Uterus (tissue), 2 donors: ENCODE measurements at regions not wholly inside any gene's neighbourhood (a gene's known extent, or its start where the extent isn't known, plus 50 kb on each side); places are given as distances from the start of the nearest gene placed in this dataset.

Source experiments
- CTCF ChIP-seq, 4 experiments: fragments of 200-600 bp in 2 of 4; fragments of 450-650 bp in 2 of 4; sonication (generic) in 2 of 4; IDR thresholded peaks; one replicate each; pipeline ENCODE4 v1.5.1; 2016 to 2019; ENCODE audit warnings: antibody characterized with exemption in 4 of 4, mild to moderate bottlenecking in 2 of 4, moderate library complexity in 1 of 4
- POLR2A ChIP-seq, 2 donors: fragments of 450-650 bp; IDR thresholded peaks; one replicate each; pipeline ENCODE4 v1.6.1; 2016; ENCODE audit warnings: antibody characterized with exemption in 2 of 2, mild to moderate bottlenecking in 1 of 2, moderate library complexity in 1 of 2

DNA sequence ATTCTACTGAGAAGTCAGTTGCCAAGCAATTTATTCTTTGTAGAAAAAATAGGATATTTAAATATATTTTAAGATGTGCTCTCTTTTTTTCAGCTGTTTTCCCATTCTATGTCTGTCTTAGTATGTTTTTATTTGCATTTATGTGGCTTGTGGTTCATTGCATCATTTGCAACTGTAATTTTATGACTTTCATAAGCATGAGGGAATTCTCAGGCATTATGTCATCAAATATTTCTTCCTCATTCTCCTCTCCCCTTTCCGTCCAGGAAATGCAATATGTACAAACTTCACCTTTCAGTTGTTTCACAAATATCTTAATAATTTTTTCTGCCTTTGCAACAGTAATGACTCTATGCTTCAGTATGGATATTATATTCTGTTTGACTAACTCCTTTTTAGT, 560.2 kb upstream of the LRATD1 start:
- TF ChIP-seq CTCF (IDR thresholded peaks at IDR 0.05) (no peak), POLR2A (IDR thresholded peaks at IDR 0.05) (no peak)
